ENCODE measurements at regions not wholly inside any gene's neighbourhood (a gene's known extent, or its start where the extent isn't known, plus 50 kb on each side); places are given as distances from the start of the nearest gene placed in this dataset.

- no peak for FAIRE-seq
Measured at GRCh38 chr2:212945526-212945925, 205.9 kb downstream of the IKZF2 start.

GRCh38 chr2:212943351-212943750, 208.1 kb downstream of the IKZF2 start:
- no peak for FAIRE-seq

- no peak for FAIRE-seq
Measured at GRCh38 chr2:212941361-212941760, 210.1 kb downstream of the IKZF2 start.

- no peak for FAIRE-seq
Measured at GRCh38 chr2:212940816-212941215, 210.6 kb downstream of the IKZF2 start.

- no peak for FAIRE-seq
Measured at GRCh38 chr2:212939777-212940531, 211.5 kb downstream of the IKZF2 start.

GRCh38 chr2:212938144-212938793, 213.1 kb downstream of the IKZF2 start:
- FAIRE-seq, result no peak

GRCh38 chr2:212936572-212936971, 214.8 kb downstream of the IKZF2 start:
- FAIRE-seq, result no peak

- no peak for FAIRE-seq
Measured at GRCh38 chr2:212935752-212936151, 215.7 kb downstream of the IKZF2 start.

- no peak for FAIRE-seq
Measured at GRCh38 chr2:212931271-212931670, 220.1 kb downstream of the IKZF2 start.

- no peak for FAIRE-seq
Measured at GRCh38 chr2:212930556-212931260, 220.7 kb downstream of the IKZF2 start.

- FAIRE-seq, result no peak
Measured at GRCh38 chr2:212929971-212930370, 221.4 kb downstream of the IKZF2 start.

- FAIRE-seq, result no peak
Measured at GRCh38 chr2:212929116-212929515, 222.3 kb downstream of the IKZF2 start.

- FAIRE-seq, result no peak
Measured at GRCh38 chr2:212928681-212929080, 222.7 kb downstream of the IKZF2 start.

- FAIRE-seq, result no peak
Measured at GRCh38 chr2:212926940-212927339, 224.5 kb downstream of the IKZF2 start.

- no peak for FAIRE-seq
Measured at GRCh38 chr2:212923393-212923792, 228.0 kb downstream of the IKZF2 start.

GRCh38 chr2:212922701-212923100, 228.7 kb downstream of the IKZF2 start:
- FAIRE-seq, result no peak

- no peak for FAIRE-seq
Measured at GRCh38 chr2:212921711-212922110, 229.7 kb downstream of the IKZF2 start.

- no peak for FAIRE-seq
Measured at GRCh38 chr2:212921061-212921460, 230.4 kb downstream of the IKZF2 start.

GRCh38 chr2:212919238-212919637, 232.2 kb downstream of the IKZF2 start:
- FAIRE-seq, result no peak

- no peak for FAIRE-seq
Measured at GRCh38 chr2:212918336-212918735, 233.1 kb downstream of the IKZF2 start.

- no peak for FAIRE-seq
Measured at GRCh38 chr2:212915121-212915782, 236.2 kb downstream of the IKZF2 start.

GRCh38 chr2:212914392-212914791, 237.0 kb downstream of the IKZF2 start:
- no peak for FAIRE-seq

- no peak for FAIRE-seq
Measured at GRCh38 chr2:212913640-212914306, 237.6 kb downstream of the IKZF2 start.

Data from TTC549 (cell line).